Activated CD4-positive, alpha-beta memory T cell treated with anti-CD3 and anti-CD28 coated beads for 36 hours (primary cell): ENCODE measurements at regions not wholly inside any gene's neighbourhood (a gene's known extent, or its start where the extent isn't known, plus 50 kb on each side); places are given as distances from the start of the nearest gene placed in this dataset.

ENCODE experiments used
- CTCF ChIA-PET: fragments of 350-600 bp; sonication (Branson Sonifier 250); formaldehyde crosslinking; loops from one replicate; lab custom pipeline; 2021; ENCODE audit warnings: antibody characterized with exemption, inconsistent platforms; lab: Charles Lee
- POLR2A ChIA-PET: fragments of 350-600 bp; sonication (Branson Sonifier 250); formaldehyde crosslinking; loops from one replicate; lab custom pipeline; 2021; ENCODE audit warnings: antibody characterized with exemption; lab: Charles Lee
- DNase-seq: peaks from one replicate; pipeline ENCODE4 v3.0.0-alpha.2; 2020
- H3K27ac Mint-ChIP-seq: one replicate; pipeline ENCODE4 v1.8.0; 2021; ENCODE audit warnings: mixed read lengths
- H3K27me3 Mint-ChIP-seq: one replicate; pipeline ENCODE4 v1.8.0; 2021; ENCODE audit warnings: mixed read lengths
- H3K36me3 Mint-ChIP-seq: one replicate; pipeline ENCODE4 v1.8.0; 2021; ENCODE audit warnings: mixed read lengths
- H3K4me1 Mint-ChIP-seq: one replicate; pipeline ENCODE4 v1.8.0; 2021; ENCODE audit warnings: low read depth, mixed read lengths
- H3K4me3 Mint-ChIP-seq: one replicate; pipeline ENCODE4 v1.8.0; 2021; ENCODE audit warnings: mild to moderate bottlenecking, mixed read lengths
- H3K9me3 Mint-ChIP-seq: one replicate; pipeline ENCODE4 v1.8.0; 2021; ENCODE audit warnings: mixed read lengths
- intact Hi-C: fragments of 100-400 bp; cut with micrococcal nuclease; formaldehyde crosslinking; loops from one replicate; pipeline ENCODE4 v1.15.1; 2023

GRCh38 chr3:3334491-3334890 lies 155.0 kb upstream of the CRBN start:
- H3K9me3 Mint-ChIP-seq = no peaks in the 10 kb centered on the region
- POLR2A ChIA-PET = no interaction called here
- no peaks in the 10 kb centered on the region for H3K4me1 Mint-ChIP-seq

GRCh38 chr3:3333571-3333970 lies 154.1 kb upstream of the CRBN start:
- ChIA-PET CTCF (no interaction called here), POLR2A (no interaction called here)
- Mint-ChIP-seq H3K4me1 (no peaks in the 10 kb centered on the region), H3K4me3 (no peak overlapping the region), H3K27me3 (no peaks in the 10 kb centered on the region), H3K27ac (no peak overlapping the region), H3K9me3 (no peaks in the 10 kb centered on the region), H3K36me3 (no peaks in the 10 kb centered on the region)
- intact Hi-C loops = no loop called here
- DNase-seq = no peak

More at GRCh38 chr3:3334491-3334890, 155.0 kb upstream of the CRBN start:
- no peak overlapping the region for H3K4me3 Mint-ChIP-seq
- H3K27ac Mint-ChIP-seq = no peak overlapping the region
- CTCF ChIA-PET = no interaction called here
- DNase-seq = no peak
- no peaks in the 10 kb centered on the region for H3K27me3 Mint-ChIP-seq
- H3K36me3 Mint-ChIP-seq = no peaks in the 10 kb centered on the region
- intact Hi-C loops = no loop called here

- Mint-ChIP-seq H3K36me3 (no peaks in the 10 kb centered on the region), H3K27me3 (no peaks in the 10 kb centered on the region), H3K9me3 (peaks cover 6% of the 10 kb centered on the region), H3K4me3 (no peak overlapping the region), H3K27ac (no peak overlapping the region), H3K4me1 (no peaks in the 10 kb centered on the region)
- intact Hi-C loops = no loop called here
- POLR2A ChIA-PET = no interaction called here
- CTCF ChIA-PET = interaction anchor here (1.3 kb wide), 1 partner anchor 116 kb away, joined by 3 read pairs; no protein-coding TSS in a partner anchor
- DNase-seq = no peak
Measured at GRCh38 chr3:3316521-3316920, 137.0 kb upstream of the CRBN start.

DNA sequence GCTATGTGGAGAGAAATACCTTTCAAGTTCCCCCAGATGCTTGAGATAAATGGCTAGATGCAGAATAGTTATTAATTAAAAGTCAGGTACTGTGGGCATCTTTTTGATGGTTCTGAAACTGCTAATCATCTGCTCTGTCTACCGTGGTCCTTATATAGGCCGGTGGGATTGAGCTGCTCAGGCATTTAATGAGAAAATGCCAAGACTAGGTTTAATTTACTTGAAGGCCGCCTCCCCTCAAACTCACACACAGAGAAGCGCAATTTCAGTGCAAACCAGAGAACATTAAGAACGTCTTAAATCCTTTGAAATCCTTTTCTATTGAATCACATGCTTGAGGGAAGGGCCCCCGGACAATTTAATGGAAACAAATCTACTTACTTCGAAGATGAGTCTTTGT lies 136.4 kb upstream of the CRBN start:
- Mint-ChIP-seq H3K9me3 (peaks cover 6% of the 10 kb centered on the region), H3K4me3 (no peak overlapping the region), H3K27me3 (no peaks in the 10 kb centered on the region), H3K36me3 (no peaks in the 10 kb centered on the region), H3K27ac (no peak overlapping the region), H3K4me1 (no peaks in the 10 kb centered on the region)
- intact Hi-C loops = no loop called here
- POLR2A ChIA-PET = no interaction called here
- no peak for DNase-seq
- CTCF ChIA-PET = interaction anchor here (1.3 kb wide), 1 partner anchor 116 kb away, joined by 3 read pairs; no protein-coding TSS in a partner anchor

DNA sequence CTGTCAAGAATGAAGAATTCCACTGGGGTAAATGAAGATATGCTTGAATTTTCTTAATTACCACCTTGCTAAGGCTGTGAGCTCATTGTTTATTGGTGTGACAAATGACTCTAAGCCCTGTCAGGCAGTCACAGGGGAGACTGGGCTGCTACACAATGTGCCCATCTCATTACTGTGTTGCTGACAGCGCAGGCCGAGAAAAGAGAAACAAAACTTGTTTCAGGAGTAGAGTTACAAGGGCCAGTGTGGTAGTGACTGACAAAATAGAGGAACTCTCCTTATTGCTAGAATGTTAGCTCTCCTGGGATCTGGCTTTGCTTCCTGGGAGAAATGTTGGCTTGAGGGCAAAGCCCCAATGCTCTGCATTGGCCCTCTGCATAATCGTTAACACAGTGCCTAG lies 130.4 kb upstream of the CRBN start:
- ChIA-PET CTCF (no interaction called here), POLR2A (no interaction called here)
- Mint-ChIP-seq H3K27ac (no peak overlapping the region), H3K9me3 (no peaks in the 10 kb centered on the region), H3K36me3 (no peaks in the 10 kb centered on the region), H3K4me1 (no peaks in the 10 kb centered on the region), H3K4me3 (no peak overlapping the region), H3K27me3 (no peaks in the 10 kb centered on the region)
- intact Hi-C loops = no loop called here
- no peak for DNase-seq

DNA sequence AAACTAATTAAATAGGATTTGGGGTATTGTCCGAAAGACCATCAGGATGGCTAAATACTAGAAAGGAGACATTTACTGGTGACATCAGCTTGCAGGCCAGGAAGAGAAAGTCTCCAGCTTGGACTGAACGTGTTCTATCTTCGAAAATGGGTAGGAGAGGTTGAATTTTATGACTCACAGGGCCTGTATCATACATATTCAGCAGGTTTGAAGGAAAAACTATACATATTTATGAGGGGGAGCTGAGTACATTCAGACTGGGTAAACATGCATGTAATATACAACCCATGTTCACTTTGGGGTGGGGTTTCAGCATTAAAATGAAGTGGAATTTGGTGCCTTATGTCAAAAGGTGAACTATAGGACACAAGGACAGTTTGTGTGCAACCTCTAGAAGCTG lies 129.3 kb upstream of the CRBN start:
- no peak for DNase-seq
- CTCF ChIA-PET = no interaction called here
- Mint-ChIP-seq H3K27ac (no peak overlapping the region), H3K4me3 (no peak overlapping the region), H3K27me3 (peaks cover 4% of the 10 kb centered on the region), H3K9me3 (no peaks in the 10 kb centered on the region), H3K4me1 (no peaks in the 10 kb centered on the region), H3K36me3 (no peaks in the 10 kb centered on the region)
- POLR2A ChIA-PET = no interaction called here
- intact Hi-C loops = no loop called here

DNA sequence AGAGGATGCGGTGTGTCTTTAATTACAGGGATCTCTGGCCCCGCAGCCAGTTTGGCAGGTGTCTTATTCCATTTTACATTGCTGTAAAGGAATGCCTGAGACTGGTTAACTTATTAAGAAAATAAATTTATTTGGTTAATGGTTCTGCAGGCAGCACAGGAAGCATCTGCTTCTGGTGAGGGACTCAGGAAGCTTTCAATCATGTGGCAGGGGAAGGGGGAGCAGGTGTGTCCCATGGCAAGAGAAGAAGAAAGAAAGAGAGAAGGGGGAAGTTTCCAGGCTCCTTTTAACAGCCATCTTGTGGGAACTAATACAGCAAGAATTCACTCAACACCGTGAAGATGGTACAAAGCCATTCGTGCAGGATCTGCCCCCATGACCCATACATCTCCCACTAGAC lies 128.0 kb upstream of the CRBN start:
- Mint-ChIP-seq H3K9me3 (no peaks in the 10 kb centered on the region), H3K27ac (no peak overlapping the region), H3K4me3 (no peak overlapping the region), H3K4me1 (no peaks in the 10 kb centered on the region), H3K36me3 (no peaks in the 10 kb centered on the region), H3K27me3 (peaks cover 5% of the 10 kb centered on the region)
- ChIA-PET CTCF (no interaction called here), POLR2A (no interaction called here)
- no peak for DNase-seq
- intact Hi-C loops = no loop called here

GRCh38 chr3:3305841-3306240 lies 126.3 kb upstream of the CRBN start:
- intact Hi-C loops = no loop called here
- ChIA-PET POLR2A (no interaction called here), CTCF (no interaction called here)
- Mint-ChIP-seq H3K9me3 (no peaks in the 10 kb centered on the region), H3K36me3 (no peaks in the 10 kb centered on the region), H3K4me3 (no peak overlapping the region), H3K4me1 (no peaks in the 10 kb centered on the region), H3K27ac (no peak overlapping the region), H3K27me3 (peaks cover 7% of the 10 kb centered on the region)
- no peak for DNase-seq

- ChIA-PET POLR2A (no interaction called here), CTCF (no interaction called here)
- DNase-seq = no peak
- Mint-ChIP-seq H3K27me3 (peaks cover 8% of the 10 kb centered on the region), H3K4me1 (no peaks in the 10 kb centered on the region), H3K27ac (no peak overlapping the region), H3K9me3 (no peaks in the 10 kb centered on the region), H3K36me3 (no peaks in the 10 kb centered on the region), H3K4me3 (no peak overlapping the region)
- intact Hi-C loops = no loop called here
Measured at GRCh38 chr3:3305084-3305483, 125.6 kb upstream of the CRBN start.

- Mint-ChIP-seq H3K9me3 (no peaks in the 10 kb centered on the region), H3K4me3 (no peak overlapping the region), H3K27ac (no peak overlapping the region), H3K36me3 (no peaks in the 10 kb centered on the region), H3K27me3 (peaks cover 8% of the 10 kb centered on the region), H3K4me1 (no peaks in the 10 kb centered on the region)
- intact Hi-C loops = no loop called here
- ChIA-PET POLR2A (no interaction called here), CTCF (no interaction called here)
- no peak for DNase-seq
Measured at GRCh38 chr3:3303636-3304035, 124.1 kb upstream of the CRBN start.

DNA sequence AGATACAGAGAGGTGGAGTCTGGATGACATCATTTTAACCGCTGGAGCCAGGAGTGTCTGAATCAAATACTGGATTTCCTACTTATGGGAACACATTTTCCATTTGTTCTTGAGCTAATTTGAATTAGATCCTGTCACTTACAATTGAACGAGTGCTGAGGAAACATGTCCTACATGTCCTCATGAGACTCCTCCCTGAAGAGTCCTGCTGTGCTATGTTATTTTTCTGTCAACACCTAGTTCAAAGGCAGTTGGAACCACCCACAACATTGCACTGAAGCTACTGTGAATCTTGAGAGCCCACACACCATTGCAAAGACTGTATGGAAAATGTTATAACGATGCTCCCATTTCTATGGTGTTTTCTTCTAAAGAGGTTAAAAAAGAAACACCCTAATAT lies 123.5 kb upstream of the CRBN start:
- CTCF ChIA-PET = no interaction called here
- DNase-seq = no peak
- Mint-ChIP-seq H3K4me1 (no peaks in the 10 kb centered on the region), H3K27ac (no peak overlapping the region), H3K36me3 (no peaks in the 10 kb centered on the region), H3K9me3 (no peaks in the 10 kb centered on the region), H3K4me3 (no peak overlapping the region), H3K27me3 (peaks cover 8% of the 10 kb centered on the region)
- POLR2A ChIA-PET = no interaction called here
- intact Hi-C loops = no loop called here

DNA sequence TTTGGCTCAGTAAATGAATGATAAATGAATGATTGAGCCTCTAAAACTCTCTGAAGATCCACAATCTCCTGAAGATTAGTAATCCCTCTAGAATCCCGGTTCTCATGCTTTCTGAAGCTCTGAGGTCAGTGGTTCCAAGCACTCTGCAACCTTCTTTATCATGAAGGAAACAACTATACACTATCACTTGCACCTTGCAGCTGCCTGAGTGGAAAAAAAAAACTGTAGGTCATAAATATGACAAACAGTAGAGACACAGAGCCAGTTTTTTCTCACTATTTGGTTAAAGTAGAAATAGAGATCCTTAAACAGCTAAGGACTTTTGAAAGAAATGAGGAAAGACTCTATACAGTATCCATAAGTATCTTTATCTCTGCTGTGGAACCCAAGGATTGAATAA lies 122.0 kb upstream of the CRBN start:
- CTCF ChIA-PET = no interaction called here
- intact Hi-C loops = no loop called here
- no peak for DNase-seq
- Mint-ChIP-seq H3K9me3 (no peaks in the 10 kb centered on the region), H3K27me3 (peaks cover 8% of the 10 kb centered on the region), H3K27ac (no peak overlapping the region), H3K36me3 (no peaks in the 10 kb centered on the region), H3K4me1 (peaks cover 9% of the 10 kb centered on the region), H3K4me3 (no peak overlapping the region)
- POLR2A ChIA-PET = no interaction called here

DNA sequence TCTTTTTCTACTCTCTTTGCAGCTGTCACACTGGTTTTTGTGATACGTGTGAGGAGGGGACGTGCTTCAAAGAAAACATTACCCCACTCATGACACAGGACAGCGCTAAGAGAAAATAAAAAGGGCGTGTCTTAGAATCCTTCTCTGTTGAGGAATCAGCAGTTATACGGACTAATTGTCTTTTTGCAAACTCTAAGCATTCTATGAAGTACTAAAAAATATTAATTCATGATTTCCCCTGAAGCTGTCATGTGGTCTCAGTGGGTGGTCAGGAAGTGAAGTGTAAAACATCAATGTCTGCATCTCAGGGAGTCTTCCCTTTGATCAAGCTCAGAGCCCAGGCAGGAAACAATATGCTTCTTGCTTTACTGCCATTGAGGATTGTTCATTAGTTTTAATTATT lies 117.5 kb upstream of the CRBN start:
- no peaks in the 10 kb centered on the region for H3K36me3 Mint-ChIP-seq
- intact Hi-C loops = loop anchor here (5.0 kb wide), 1 partner anchor 95 kb away; no protein-coding TSS in a partner anchor
- no peak for DNase-seq
- H3K4me1 Mint-ChIP-seq = peaks cover 11% of the 10 kb centered on the region
- H3K27me3 Mint-ChIP-seq = peaks cover 6% of the 10 kb centered on the region
- peaks cover 16% of the 10 kb centered on the region for H3K9me3 Mint-ChIP-seq
- CTCF ChIA-PET = no interaction called here
- no peak overlapping the region for H3K27ac Mint-ChIP-seq
- no peak overlapping the region for H3K4me3 Mint-ChIP-seq
- POLR2A ChIA-PET = no interaction called here
